Spleen (tissue), 7 donors: ENCODE measurements at regions not wholly inside any gene's neighbourhood (a gene's known extent, or its start where the extent isn't known, plus 50 kb on each side); places are given as distances from the start of the nearest gene placed in this dataset.

Experiments used
- POLR2A ChIP-seq, 3 donors: fragments of 450-650 bp; IDR thresholded peaks; one replicate each; pipeline ENCODE4 v1.5.1; 2017; ENCODE audit warnings: antibody characterized with exemption in 3 of 3, mild to moderate bottlenecking in 1 of 3
- POLR2AphosphoS5 ChIP-seq, 3 donors: sonication (generic); formaldehyde crosslinking; IDR thresholded peaks; one replicate each; pipeline ENCODE4 v1.5.1; 2017; ENCODE audit warnings: antibody characterized with exemption in 3 of 3
- TF ChIP-seq, protein P1 (sequence below), 11 experiments: fragments of 200-600 bp in 7 of 11; fragments of 450-650 bp in 4 of 11; sonication (generic) in 4 of 11; IDR thresholded peaks in 8 of 11; conservative IDR thresholded peaks in 3 of 11; 1 replicate in 7 of 11; 2 replicates in 4 of 11; pipeline versions ENCODE4 v1.4.0 to v1.8.0; 2016 to 2021; ENCODE audit warnings: antibody characterized with exemption in 11 of 11, inconsistent platforms in 4 of 11, mild to moderate bottlenecking in 1 of 11
- donor health status: DM: no; HTN: no; CAD: no; lungs with moderate emphysema.
- donor health status: DM: no; HTN: no; CAD: no.
- donor health status: DM: no; HTN: no; CAD: no.

DNA sequence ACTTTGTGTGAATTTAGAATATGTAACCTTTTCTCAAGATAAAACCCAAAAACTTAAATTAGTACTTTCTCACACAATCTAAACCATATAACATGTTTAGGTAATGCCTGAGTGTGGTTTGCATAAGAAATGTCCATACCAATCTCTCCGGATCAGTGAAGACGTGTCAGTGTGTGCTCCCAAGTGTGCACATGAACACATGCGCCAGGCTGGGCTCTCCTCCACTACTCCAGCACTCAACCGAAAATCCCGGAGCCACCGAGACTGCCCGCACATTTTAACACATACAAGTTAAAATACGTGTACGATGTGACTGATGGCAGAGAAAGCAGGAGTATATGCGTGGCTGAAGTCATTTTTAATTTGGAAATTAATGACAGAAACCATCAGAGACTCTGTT lies 658.4 kb downstream of the EFNA5 start:
- TF ChIP-seq, protein P1, sequence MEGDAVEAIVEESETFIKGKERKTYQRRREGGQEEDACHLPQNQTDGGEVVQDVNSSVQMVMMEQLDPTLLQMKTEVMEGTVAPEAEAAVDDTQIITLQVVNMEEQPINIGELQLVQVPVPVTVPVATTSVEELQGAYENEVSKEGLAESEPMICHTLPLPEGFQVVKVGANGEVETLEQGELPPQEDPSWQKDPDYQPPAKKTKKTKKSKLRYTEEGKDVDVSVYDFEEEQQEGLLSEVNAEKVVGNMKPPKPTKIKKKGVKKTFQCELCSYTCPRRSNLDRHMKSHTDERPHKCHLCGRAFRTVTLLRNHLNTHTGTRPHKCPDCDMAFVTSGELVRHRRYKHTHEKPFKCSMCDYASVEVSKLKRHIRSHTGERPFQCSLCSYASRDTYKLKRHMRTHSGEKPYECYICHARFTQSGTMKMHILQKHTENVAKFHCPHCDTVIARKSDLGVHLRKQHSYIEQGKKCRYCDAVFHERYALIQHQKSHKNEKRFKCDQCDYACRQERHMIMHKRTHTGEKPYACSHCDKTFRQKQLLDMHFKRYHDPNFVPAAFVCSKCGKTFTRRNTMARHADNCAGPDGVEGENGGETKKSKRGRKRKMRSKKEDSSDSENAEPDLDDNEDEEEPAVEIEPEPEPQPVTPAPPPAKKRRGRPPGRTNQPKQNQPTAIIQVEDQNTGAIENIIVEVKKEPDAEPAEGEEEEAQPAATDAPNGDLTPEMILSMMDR (IDR thresholded peaks at IDR 0.05 in 8 of 11, conservative IDR thresholded peaks at IDR 0.05 in 3 of 11), result no peak
- TF ChIP-seq POLR2A (IDR thresholded peaks at IDR 0.05), result no peak
- no peak for TF ChIP-seq POLR2AphosphoS5 (IDR thresholded peaks at IDR 0.05)
